ENCODE measurements at regions not wholly inside any gene's neighbourhood (a gene's known extent, or its start where the extent isn't known, plus 50 kb on each side); places are given as distances from the start of the nearest gene placed in this dataset.
"Not testable (repeated sequence)": the region's sequence is repeated elsewhere in the genome, so short reads cannot be mapped to it uniquely, and the experiment has no call there.

DNA sequence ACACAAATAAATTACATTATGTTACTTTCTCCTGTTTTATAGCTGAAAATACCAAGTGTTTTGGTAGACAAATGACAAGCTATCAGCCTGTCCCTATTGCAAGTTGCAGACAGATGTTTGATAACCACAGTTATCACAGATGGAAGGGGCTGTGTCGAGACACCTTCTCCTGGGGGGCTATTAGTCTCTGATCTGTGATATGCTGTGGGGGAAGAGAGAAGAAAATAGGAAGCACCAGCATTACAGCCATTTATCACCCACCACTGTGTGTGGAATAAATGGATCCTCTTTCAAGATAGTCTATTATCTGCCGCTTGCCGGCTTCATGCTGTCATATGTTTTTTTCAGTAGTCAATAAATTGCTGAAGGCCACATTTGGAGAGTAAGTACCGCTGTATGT lies 597.2 kb upstream of the ADARB2 start:
- no peak for DNase-seq (ENCODE audit: low read depth)
- TF ChIP-seq, protein P1, sequence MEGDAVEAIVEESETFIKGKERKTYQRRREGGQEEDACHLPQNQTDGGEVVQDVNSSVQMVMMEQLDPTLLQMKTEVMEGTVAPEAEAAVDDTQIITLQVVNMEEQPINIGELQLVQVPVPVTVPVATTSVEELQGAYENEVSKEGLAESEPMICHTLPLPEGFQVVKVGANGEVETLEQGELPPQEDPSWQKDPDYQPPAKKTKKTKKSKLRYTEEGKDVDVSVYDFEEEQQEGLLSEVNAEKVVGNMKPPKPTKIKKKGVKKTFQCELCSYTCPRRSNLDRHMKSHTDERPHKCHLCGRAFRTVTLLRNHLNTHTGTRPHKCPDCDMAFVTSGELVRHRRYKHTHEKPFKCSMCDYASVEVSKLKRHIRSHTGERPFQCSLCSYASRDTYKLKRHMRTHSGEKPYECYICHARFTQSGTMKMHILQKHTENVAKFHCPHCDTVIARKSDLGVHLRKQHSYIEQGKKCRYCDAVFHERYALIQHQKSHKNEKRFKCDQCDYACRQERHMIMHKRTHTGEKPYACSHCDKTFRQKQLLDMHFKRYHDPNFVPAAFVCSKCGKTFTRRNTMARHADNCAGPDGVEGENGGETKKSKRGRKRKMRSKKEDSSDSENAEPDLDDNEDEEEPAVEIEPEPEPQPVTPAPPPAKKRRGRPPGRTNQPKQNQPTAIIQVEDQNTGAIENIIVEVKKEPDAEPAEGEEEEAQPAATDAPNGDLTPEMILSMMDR (conservative IDR thresholded peaks at IDR 0.05; ENCODE audit: low read depth, low read length), result no peak
- no peak overlapping the region for H3K4me3 ChIP-seq (ENCODE audit: low read depth, low read length)

DNA sequence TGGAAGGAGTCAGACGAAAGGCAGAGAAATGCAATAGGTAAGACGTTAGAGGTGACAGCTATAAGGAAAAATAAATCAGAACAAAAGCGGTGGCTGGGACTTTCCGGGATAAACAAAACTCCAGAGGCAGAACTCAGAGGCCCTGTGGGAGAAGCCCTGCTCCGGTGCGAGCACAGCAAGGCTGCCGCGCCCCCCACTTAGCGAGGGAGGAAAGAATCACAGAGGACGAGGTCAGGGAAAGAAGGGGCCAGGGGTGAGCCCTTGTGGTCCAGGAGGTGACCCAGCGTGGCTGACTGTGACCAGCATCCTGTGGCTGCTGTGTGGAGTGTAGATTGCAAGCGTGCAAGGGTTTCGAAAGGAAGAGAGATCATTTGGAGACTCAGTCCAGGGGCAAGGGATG lies 591.8 kb upstream of the ADARB2 start:
- no peak for DNase-seq (ENCODE audit: low read depth)

DNA sequence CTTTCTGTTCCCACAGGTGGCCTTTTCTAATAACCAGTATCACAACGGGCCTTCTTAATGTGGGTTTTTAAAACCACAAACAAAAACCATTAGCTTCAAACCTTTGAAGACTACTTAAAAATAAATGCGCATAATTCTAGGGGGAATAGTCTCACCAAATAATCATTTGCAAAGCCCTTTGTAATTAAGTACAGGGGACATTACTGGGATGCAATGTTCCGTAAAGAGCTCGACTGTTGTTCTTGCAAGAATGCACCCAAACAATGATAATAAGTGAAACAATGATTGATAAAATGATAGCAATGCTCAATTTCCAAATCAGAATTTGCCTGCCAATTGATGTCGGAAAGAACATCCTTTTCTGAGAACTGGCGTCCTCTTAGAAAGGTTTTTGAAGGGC lies 589.1 kb upstream of the ADARB2 start:
- DNase-seq (ENCODE audit: low read depth), result peak; percentile 44
- H3K4me3 ChIP-seq (ENCODE audit: low read depth, low read length), result no peak overlapping the region
- TF ChIP-seq, protein P1 (conservative IDR thresholded peaks at IDR 0.05; ENCODE audit: low read depth, low read length), result no peak

More for the DNA sequence above, 591.8 kb upstream of the ADARB2 start:
- TF ChIP-seq, protein P1 (conservative IDR thresholded peaks at IDR 0.05; ENCODE audit: low read depth, low read length), result no peak
- H3K4me3 ChIP-seq (ENCODE audit: low read depth, low read length), result no peak overlapping the region

DNA sequence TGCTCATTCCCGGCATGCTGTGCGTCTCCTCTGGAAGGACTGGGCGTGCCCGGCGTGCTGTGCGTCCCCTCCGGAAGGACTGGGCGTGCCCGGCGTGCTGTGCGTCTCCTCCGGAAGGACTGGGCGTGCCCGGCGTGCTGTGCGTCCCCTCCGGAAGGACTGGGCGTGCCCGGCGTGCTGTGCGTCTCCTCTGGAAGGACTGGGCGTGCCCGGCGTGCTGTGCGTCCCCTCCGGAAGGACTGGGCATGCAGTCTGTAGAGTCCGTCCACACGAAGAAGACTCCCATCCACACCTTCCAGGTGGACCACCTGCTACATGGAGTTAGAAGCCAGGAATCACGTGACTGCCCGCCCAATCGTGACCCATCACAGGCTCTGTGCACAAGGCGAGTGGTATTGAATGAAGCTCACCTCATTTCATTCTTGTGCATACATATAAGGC lies 577.7 kb upstream of the ADARB2 start:
- DNase-seq (ENCODE audit: low read depth); H3K4me3 ChIP-seq (ENCODE audit: low read depth, low read length): not testable (repeated sequence)

DNA sequence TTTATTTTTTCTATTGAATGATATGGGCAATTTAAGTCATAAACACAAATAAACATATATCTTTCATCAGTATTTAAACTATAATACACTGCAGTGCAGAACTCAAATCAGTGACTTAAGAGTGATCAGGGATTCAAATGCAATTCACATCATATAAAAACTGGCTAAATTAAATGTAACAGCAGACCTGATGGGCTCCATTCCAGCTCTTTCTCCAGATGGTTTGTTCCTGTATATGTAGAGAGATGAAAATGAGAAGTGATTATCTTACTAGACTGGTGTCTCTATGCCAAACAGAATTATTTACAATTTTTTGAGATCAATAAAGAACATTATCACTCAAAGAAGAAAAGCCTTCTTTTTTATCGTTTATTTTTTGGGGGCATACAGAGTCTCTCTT lies 568.8 kb upstream of the ADARB2 start:
- TF ChIP-seq, protein P1 (conservative IDR thresholded peaks at IDR 0.05; ENCODE audit: low read depth, low read length), result no peak
- DNase-seq (ENCODE audit: low read depth), result no peak
- H3K4me3 ChIP-seq (ENCODE audit: low read depth, low read length), result no peak overlapping the region

DNA sequence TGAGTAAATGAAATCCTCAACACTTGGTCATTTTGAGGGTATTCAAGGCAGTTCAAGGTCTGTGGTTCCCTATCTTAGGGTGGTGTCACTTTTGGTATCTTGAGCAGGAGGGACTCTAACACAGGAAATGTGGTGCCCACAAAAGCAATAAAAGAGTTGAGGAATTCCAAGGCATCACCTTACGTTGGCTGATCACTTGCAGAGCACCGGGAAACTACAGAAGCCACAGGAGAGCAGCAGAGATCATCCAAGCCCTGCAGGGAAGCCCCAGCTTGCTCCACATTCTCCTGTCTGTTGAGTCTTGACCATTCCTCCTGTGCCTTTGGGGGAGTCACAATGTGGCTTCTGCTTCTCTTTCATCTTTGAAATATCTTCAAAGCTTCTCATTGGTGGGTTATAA lies 565.8 kb upstream of the ADARB2 start:
- no peak for DNase-seq (ENCODE audit: low read depth)
- TF ChIP-seq, protein P1 (conservative IDR thresholded peaks at IDR 0.05; ENCODE audit: low read depth, low read length), result no peak
- H3K4me3 ChIP-seq (ENCODE audit: low read depth, low read length), result no peak overlapping the region

DNA sequence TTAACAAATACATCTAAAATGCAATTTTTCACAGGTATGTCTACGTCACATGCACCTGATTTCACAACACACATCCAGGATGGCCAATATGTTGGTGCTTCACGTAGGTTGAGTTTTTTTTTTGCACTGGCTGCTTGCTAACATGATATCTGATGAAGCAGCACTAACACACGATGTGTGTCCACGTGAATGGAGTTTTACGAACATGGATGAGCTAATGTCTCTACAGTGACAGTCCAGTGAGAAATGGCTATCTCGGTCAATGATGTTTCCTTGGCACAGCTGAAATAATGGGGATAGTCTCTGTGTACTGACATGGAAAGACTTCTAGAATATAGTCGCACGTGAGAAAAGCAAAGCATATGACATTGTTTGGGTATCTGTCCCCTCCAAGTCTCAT lies 563.9 kb upstream of the ADARB2 start:
- H3K4me3 ChIP-seq (ENCODE audit: low read depth, low read length), result no peak overlapping the region
- no peak for DNase-seq (ENCODE audit: low read depth)
- TF ChIP-seq, protein P1 (conservative IDR thresholded peaks at IDR 0.05; ENCODE audit: low read depth, low read length), result no peak

DNA sequence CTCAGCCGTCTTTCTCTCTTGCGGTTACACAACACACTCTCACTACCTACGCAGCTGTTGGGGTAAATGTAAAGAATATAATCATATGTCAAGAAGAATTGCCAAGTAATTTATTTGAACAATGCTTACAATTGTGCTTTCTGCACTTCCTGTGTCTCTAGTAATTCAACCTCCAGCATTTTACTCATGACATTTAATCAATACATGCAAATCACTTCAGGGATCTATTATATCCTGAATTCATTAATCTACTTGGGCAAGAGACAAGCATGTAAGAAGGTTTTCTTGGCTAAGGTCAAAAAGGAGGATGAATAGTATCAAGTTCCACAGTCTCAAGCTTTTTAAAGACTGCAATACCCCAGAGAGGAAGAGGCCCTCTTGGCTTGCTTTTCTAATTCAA lies 562.9 kb upstream of the ADARB2 start:
- TF ChIP-seq, protein P1 (conservative IDR thresholded peaks at IDR 0.05; ENCODE audit: low read depth, low read length), result no peak
- no peak overlapping the region for H3K4me3 ChIP-seq (ENCODE audit: low read depth, low read length)
- DNase-seq (ENCODE audit: low read depth), result no peak
